ENCODE measurements at regions not wholly inside any gene's neighbourhood (a gene's known extent, or its start where the extent isn't known, plus 50 kb on each side); places are given as distances from the start of the nearest gene placed in this dataset.

GRCh38 chr2:210901326-210901725, 344.9 kb downstream of the CPS1 start:
- TF ChIP-seq TAF1 (conservative IDR thresholded peaks at IDR 0.05), result no peak
- TF ChIP-seq SP1 (IDR thresholded peaks at IDR 0.05), result no peak
- TF ChIP-seq ATF3 (IDR thresholded peaks at IDR 0.05), result no peak
- TF ChIP-seq GABPA (IDR thresholded peaks at IDR 0.05 in 1 of 2, conservative IDR thresholded peaks at IDR 0.05 in 1 of 2), result no peak
- no peak for TF ChIP-seq MAX (IDR thresholded peaks at IDR 0.05)
- no peak for TF ChIP-seq HNF4G (IDR thresholded peaks at IDR 0.05)
- TF ChIP-seq CTCF (IDR thresholded peaks at IDR 0.05; ENCODE audit: low read depth, low read length, missing input control), result no peak
- TF ChIP-seq RAD21 (IDR thresholded peaks at IDR 0.05), result no peak
- TF ChIP-seq HNF4A (conservative IDR thresholded peaks at IDR 0.05), result no peak
- TF ChIP-seq REST (IDR thresholded peaks at IDR 0.05), result no peak
- TF ChIP-seq FOXA2 (IDR thresholded peaks at IDR 0.05), result no peak
- Histone ChIP-seq H3K4me3 (ENCODE audit: low read depth in 1 of 3, low read length in 3 of 3) (no peak overlapping the region), H3K4me1 (ENCODE audit: control insufficient read depth in 4 of 4, insufficient read depth in 4 of 4, low read length in 3 of 4) (no peaks in the 10 kb centered on the region), H3K27ac (ENCODE audit: low read depth in 1 of 2, low read length in 2 of 2) (no peak overlapping the region), H3K9ac (ENCODE audit: low read depth in 1 of 2, low read length in 2 of 2) (no peak overlapping the region), H3K9me3 (ENCODE audit: control insufficient read depth in 4 of 4, low read length in 3 of 4) (no peaks in the 10 kb centered on the region), H3K27me3 (ENCODE audit: control insufficient read depth in 4 of 4, insufficient read depth in 4 of 4, low read length in 3 of 4) (peaks cover 0 to 2% (median 0%) of the 10 kb centered on the region in 4 donors), H3K36me3 (ENCODE audit: control insufficient read depth in 4 of 4, insufficient read depth in 3 of 4, low read depth in 1 of 4, low read length in 3 of 4) (no peaks in the 10 kb centered on the region)
- no peak for DNase-seq (ENCODE audit: low spot score)
- WGBS, result 95% methylated on average over 4 of the region's 4 CpGs

- DNase-seq (ENCODE audit: low spot score), result no peak
- H3K4me1 ChIP-seq (ENCODE audit: control insufficient read depth in 4 of 4, insufficient read depth in 4 of 4, low read length in 3 of 4), result no peaks in the 10 kb centered on the region
- WGBS, result 72% methylated on average over 6 of the region's 6 CpGs
These were observed 356.4 kb downstream of the CPS1 start for GRCh38 chr2:210912779-210913178.

More at GRCh38 chr2:210912779-210913178, 356.4 kb downstream of the CPS1 start:
- H3K27ac ChIP-seq (ENCODE audit: low read depth in 1 of 2, low read length in 2 of 2), result no peak overlapping the region
- no peak overlapping the region for H3K4me3 ChIP-seq (ENCODE audit: low read depth in 1 of 3, low read length in 3 of 3)
- no peaks in the 10 kb centered on the region for H3K27me3 ChIP-seq (ENCODE audit: control insufficient read depth in 4 of 4, insufficient read depth in 4 of 4, low read length in 3 of 4)
- no peak overlapping the region for H3K9ac ChIP-seq (ENCODE audit: low read depth in 1 of 2, low read length in 2 of 2)
- TF ChIP-seq FOXA1 (IDR thresholded peaks at IDR 0.05) (no peak), ATF3 (IDR thresholded peaks at IDR 0.05) (no peak), CTCF (IDR thresholded peaks at IDR 0.05; ENCODE audit: low read depth, low read length, missing input control) (no peak), NR2F2 (IDR thresholded peaks at IDR 0.05) (no peak), RXRA (IDR thresholded peaks at IDR 0.05) (no peak), JUND (IDR thresholded peaks at IDR 0.05) (no peak), ZBTB33 (IDR thresholded peaks at IDR 0.05) (no peak), RAD21 (IDR thresholded peaks at IDR 0.05) (no peak), FOXA2 (IDR thresholded peaks at IDR 0.05) (no peak), HNF4A (conservative IDR thresholded peaks at IDR 0.05) (no peak)
- H3K36me3 ChIP-seq (ENCODE audit: control insufficient read depth in 4 of 4, insufficient read depth in 3 of 4, low read depth in 1 of 4, low read length in 3 of 4), result no peaks in the 10 kb centered on the region
- H3K9me3 ChIP-seq (ENCODE audit: control insufficient read depth in 4 of 4, low read length in 3 of 4), result peaks cover 0 to 3% (median 0%) of the 10 kb centered on the region in 4 donors

Data from liver (tissue), 8 donors.